Stomach (tissue), 4 donors: ENCODE measurements at regions not wholly inside any gene's neighbourhood (a gene's known extent, or its start where the extent isn't known, plus 50 kb on each side); places are given as distances from the start of the nearest gene placed in this dataset.

Source experiments
- CTCF ChIP-seq, 7 experiments: fragments of 450-650 bp in 4 of 7; fragments of 200-600 bp in 3 of 7; sonication (generic) in 3 of 7; IDR thresholded peaks; one replicate each; pipeline ENCODE4 v1.5.1; 2016 to 2019; ENCODE audit warnings: antibody characterized with exemption in 7 of 7, control low read depth in 2 of 7, mild to moderate bottlenecking in 1 of 7
- EP300 ChIP-seq: sonication (generic); formaldehyde crosslinking; IDR thresholded peaks from one replicate; pipeline ENCODE4 v1.6.1; 2017; ENCODE audit warnings: antibody characterized with exemption
- POLR2A ChIP-seq, 4 donors: fragments of 450-650 bp; IDR thresholded peaks; one replicate each; pipeline ENCODE4 v1.6.1; 2016; ENCODE audit warnings: antibody characterized with exemption in 4 of 4, control low read depth in 2 of 4, mild to moderate bottlenecking in 1 of 4, moderate library complexity in 1 of 4

- TF ChIP-seq CTCF (IDR thresholded peaks at IDR 0.05): no peak
- TF ChIP-seq EP300: no peak
- no peak for TF ChIP-seq POLR2A (IDR thresholded peaks at IDR 0.05)
Observed at GRCh38 chr11:28466506-28466905, 358.3 kb downstream of the METTL15 start.
